Fibroblast of lung (primary cell): ENCODE measurements at regions not wholly inside any gene's neighbourhood (a gene's known extent, or its start where the extent isn't known, plus 50 kb on each side); places are given as distances from the start of the nearest gene placed in this dataset.

Experiments used
- DNase-seq, 2 donors: peaks; one replicate each; pipeline versions ENCODE4 v3.0.0 to v3.0.0-alpha.2; 2010; ENCODE audit warnings: low read depth in 2 of 2
- H2AFZ ChIP-seq: 2 replicates; pipeline ENCODE4 v1.5.1; 2012; ENCODE audit warnings: low read length, control low read depth, inconsistent platforms
- H3K27ac ChIP-seq: 2 replicates; pipeline ENCODE4 v1.5.1; 2011; ENCODE audit warnings: low read length, control low read depth; ENCODE audit not compliant: insufficient read depth
- H3K27me3 ChIP-seq: 2 replicates; pipeline ENCODE4 v1.5.1; 2011; ENCODE audit warnings: mild to moderate bottlenecking, low read length; ENCODE audit not compliant: control insufficient read depth, insufficient read depth
- H3K36me3 ChIP-seq: 2 replicates; pipeline ENCODE4 v1.5.1; 2011; ENCODE audit warnings: low read length; ENCODE audit not compliant: control insufficient read depth, insufficient read depth
- H3K4me1 ChIP-seq: 2 replicates; pipeline ENCODE4 v1.5.1; 2011; ENCODE audit warnings: low read length; ENCODE audit not compliant: control insufficient read depth, insufficient read depth; ENCODE audit errors: extremely low read depth
- H3K4me2 ChIP-seq: 2 replicates; pipeline ENCODE4 v1.5.1; 2011; ENCODE audit warnings: low read length, control low read depth; ENCODE audit not compliant: insufficient read depth; ENCODE audit errors: extremely low read depth
- H3K4me3 ChIP-seq, 4 experiments: fragments of 200-600 bp in 1 of 4; sonication (generic) in 1 of 4; replicated peaks in 1 of 4; 2 replicates each; pipeline ENCODE4 v1.5.1; 2011 to 2016; ENCODE audit warnings: low read length in 4 of 4, low read depth in 3 of 4, mild to moderate bottlenecking in 3 of 4, control low read depth in 2 of 4, inconsistent platforms in 1 of 4, mixed read lengths in 1 of 4; ENCODE audit not compliant: insufficient read depth in 1 of 4; ENCODE audit errors: control extremely low read depth in 1 of 4
- H3K79me2 ChIP-seq: 2 replicates; pipeline ENCODE4 v1.5.1; 2012; ENCODE audit warnings: mild to moderate bottlenecking, low read length, inconsistent platforms; ENCODE audit not compliant: control insufficient read depth, insufficient read depth
- H3K9ac ChIP-seq: 2 replicates; pipeline ENCODE4 v1.5.1; 2011; ENCODE audit warnings: mild to moderate bottlenecking, low read length, control low read depth; ENCODE audit not compliant: insufficient read depth
- H3K9me3 ChIP-seq: 2 replicates; pipeline ENCODE4 v1.5.1; 2012; ENCODE audit warnings: low read depth, low read length; ENCODE audit not compliant: control insufficient read depth, insufficient read depth
- H4K20me1 ChIP-seq: 2 replicates; pipeline ENCODE4 v1.5.1; 2011; ENCODE audit warnings: low read length; ENCODE audit not compliant: control insufficient read depth, insufficient read depth; ENCODE audit errors: extremely low read depth
- CTCF ChIP-seq, 2 donors: IDR thresholded peaks in 1 of 2; conservative IDR thresholded peaks in 1 of 2; 1 replicate in 1 of 2; 2 replicates in 1 of 2; pipeline ENCODE4 v1.5.1; 2011 to 2012; ENCODE audit warnings: low read length in 2 of 2, control low read depth in 1 of 2, inconsistent platforms in 1 of 2, low read depth in 1 of 2, mild to moderate bottlenecking in 1 of 2
- EZH2 ChIP-seq: IDR thresholded peaks from 2 replicates; pipeline ENCODE4 v1.5.1; 2012; ENCODE audit warnings: low read length, control low read depth, mild to moderate bottlenecking; ENCODE audit errors: missing control alignments

- Histone ChIP-seq H3K27ac (no peak overlapping the region), H3K79me2 (no peaks in the 10 kb centered on the region), H3K27me3 (no peaks in the 10 kb centered on the region), H4K20me1 (no peaks in the 10 kb centered on the region), H2AFZ (no peak overlapping the region), H3K4me2 (no peak overlapping the region), H3K9ac (no peak overlapping the region), H3K9me3 (no peaks in the 10 kb centered on the region), H3K4me1 (no peaks in the 10 kb centered on the region), H3K36me3 (no peaks in the 10 kb centered on the region), H3K4me3 (no peak overlapping the region)
- TF ChIP-seq CTCF (conservative IDR thresholded peaks at IDR 0.05 in 1 of 2, IDR thresholded peaks at IDR 0.05 in 1 of 2; ENCODE audit: low read depth in 1 of 2, low read length in 2 of 2) (no peak), EZH2 (no peak)
- no peak for DNase-seq
Observed at GRCh38 chr2:51085420-51086068, 53.6 kb upstream of the NRXN1 start.

- H3K27ac ChIP-seq, result no peak overlapping the region
- no peaks in the 10 kb centered on the region for H4K20me1 ChIP-seq
- no peaks in the 10 kb centered on the region for H3K27me3 ChIP-seq
- H3K9ac ChIP-seq, result no peak overlapping the region
- no peaks in the 10 kb centered on the region for H3K4me1 ChIP-seq
- no peak overlapping the region for H2AFZ ChIP-seq
- TF ChIP-seq EZH2, result no peak
- no peak for TF ChIP-seq CTCF (conservative IDR thresholded peaks at IDR 0.05 in 1 of 2, IDR thresholded peaks at IDR 0.05 in 1 of 2; ENCODE audit: low read depth in 1 of 2, low read length in 2 of 2)
- no peak for DNase-seq
- H3K4me2 ChIP-seq, result no peak overlapping the region
- no peaks in the 10 kb centered on the region for H3K9me3 ChIP-seq
- H3K79me2 ChIP-seq, result no peaks in the 10 kb centered on the region
- no peaks in the 10 kb centered on the region for H3K36me3 ChIP-seq
- no peak overlapping the region for H3K4me3 ChIP-seq
Observed at GRCh38 chr2:51084750-51085149, 52.8 kb upstream of the NRXN1 start.
